ENCODE measurements at regions not wholly inside any gene's neighbourhood (a gene's known extent, or its start where the extent isn't known, plus 50 kb on each side); places are given as distances from the start of the nearest gene placed in this dataset.

- no peak for DNase-seq (ENCODE audit: low read depth)
Observed at GRCh38 chr5:93275376-93275775, 305.6 kb downstream of the NR2F1-AS1 start.

DNA sequence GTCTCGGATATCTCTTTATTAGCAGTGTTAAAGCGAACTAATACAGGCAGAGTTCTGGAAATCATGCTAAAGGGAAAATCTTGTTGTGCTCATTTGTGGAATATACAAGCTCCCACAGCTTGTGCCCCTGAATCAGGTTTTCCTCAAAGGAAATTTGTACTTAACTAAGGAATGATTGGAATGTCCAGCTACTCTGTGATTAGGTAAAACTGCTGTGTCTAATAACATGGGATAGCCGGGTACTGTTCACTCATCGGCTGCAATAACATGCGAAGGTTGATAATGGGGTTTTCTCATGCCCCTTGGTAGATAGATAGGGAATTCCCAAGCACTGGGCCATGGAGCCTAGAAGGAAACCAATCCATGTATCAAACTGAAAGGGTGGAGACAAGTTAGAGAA is 306.7 kb downstream of the NR2F1-AS1 start:
- DNase-seq (ENCODE audit: low read depth) = no peak

DNA sequence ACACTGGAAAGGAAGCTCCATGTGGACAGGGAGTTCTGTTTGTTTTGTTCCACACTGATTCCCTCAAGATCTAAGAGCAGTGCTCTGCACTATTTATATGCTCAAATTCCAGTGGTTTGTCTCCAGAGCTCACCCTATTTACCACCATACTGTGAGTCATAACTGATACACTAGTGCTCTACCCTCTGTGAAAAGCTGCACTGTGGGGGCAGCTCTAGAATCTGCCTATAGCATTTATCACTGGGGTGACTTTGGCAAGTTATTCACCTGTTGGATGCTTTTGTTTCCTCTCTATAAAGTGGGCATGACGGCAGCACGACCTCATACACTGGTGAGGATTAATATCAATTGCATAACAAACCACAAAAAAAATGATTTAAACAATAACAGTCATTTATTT is 307.8 kb downstream of the NR2F1-AS1 start:
- no peak for DNase-seq (ENCODE audit: low read depth)

- DNase-seq (ENCODE audit: low read depth) = no peak
Observed at GRCh38 chr5:93272108-93272507, 308.9 kb downstream of the NR2F1-AS1 start.

DNA sequence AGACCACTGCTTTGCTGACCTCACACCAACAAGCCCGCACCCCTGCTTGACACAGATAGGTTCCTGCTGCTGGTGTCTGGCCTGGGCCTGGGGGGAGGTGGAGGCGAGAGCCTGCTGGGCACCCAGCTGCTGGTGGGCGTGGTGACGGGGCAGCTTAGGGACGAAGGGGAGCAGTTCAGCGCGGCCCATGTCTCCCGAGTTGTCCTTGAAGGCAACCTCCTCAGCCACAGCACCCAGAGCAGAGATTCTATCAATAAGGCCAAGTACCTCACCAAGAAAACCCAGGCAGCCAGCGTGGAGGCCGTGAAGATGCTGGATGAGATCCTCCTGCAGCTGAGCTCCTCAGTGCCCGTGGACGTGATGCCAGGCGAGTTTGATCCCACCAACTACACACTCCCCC is 313.3 kb downstream of the NR2F1-AS1 start:
- DNase-seq (ENCODE audit: low read depth) = no peak

DNA sequence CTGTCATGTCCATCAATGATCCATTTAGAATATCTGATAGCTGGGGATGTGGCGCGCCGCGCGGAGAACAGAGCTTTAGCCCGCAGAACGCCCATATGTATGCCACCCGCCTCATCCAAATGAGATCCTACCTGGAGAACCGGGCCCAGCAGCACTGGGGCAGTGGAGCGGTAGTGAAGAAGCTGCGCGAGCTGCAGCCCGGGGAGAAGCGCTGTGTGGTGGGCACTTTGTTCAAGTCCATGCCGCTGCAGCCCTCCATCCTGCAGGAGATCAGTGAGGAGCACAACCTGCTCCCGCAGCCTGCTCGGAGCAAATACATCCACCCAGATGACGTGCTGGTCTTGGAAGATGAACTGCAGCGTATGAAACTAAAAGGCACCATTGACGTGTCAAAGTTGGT is 313.7 kb downstream of the NR2F1-AS1 start:
- DNase-seq (ENCODE audit: low read depth) = no peak

DNA sequence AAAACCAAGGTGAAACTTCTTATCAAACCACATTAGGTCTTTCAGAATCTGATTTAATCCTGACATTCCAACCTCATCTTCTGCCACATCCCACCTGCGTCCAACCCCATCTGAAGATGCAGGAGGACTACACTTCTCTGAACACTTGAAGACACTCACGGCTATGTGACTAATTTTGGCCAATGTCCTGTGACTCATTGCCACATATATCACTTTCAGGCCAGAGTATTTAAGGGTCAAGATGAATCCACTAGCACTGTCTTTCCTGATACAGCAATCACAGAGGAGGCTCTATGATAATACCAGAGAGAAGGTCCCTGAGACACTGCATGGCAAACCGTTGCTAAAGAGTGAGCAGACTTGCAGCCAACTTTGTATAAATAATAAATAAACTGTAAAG is 323.4 kb downstream of the NR2F1-AS1 start:
- DNase-seq (ENCODE audit: low read depth) = no peak

DNA sequence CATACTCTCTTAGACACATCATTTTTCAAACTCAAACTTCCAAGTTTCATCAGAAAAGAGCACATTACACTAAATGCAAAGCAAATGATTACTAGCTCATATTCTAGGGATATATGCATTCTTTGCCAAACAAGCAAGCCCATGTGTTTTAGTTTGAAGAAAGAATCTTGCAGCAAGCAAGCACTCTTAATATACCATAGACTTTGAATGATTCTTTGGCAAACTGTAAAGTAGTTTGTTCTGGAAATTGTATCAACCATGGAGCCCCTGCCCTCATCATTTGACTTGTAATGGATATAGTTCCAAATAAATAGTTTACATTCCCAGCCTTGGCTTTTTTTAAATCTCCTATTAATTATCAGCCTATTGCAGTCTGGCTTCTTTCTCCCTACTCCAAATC is 325.2 kb downstream of the NR2F1-AS1 start:
- DNase-seq (ENCODE audit: low read depth) = no peak

DNA sequence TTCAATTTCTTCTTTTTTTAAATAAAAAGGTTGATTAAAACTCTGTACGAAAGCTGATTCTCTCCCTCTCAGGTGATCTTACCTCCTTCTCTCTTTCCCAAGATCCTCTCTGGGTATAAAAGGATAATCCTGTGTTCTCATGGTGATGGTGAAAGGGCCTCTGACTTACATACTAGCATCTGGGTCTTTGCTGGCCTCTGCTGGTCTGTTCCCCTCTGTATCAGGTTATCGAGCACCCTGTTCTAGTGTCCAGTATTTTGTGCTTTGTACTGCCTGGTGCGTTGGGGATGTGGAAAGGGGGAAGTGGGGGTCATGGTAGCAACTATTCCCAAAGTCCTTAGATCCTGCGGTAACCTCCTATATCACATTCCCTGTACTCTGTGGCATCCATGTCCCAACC is 328.9 kb downstream of the NR2F1-AS1 start:
- DNase-seq (ENCODE audit: low read depth) = no peak

DNA sequence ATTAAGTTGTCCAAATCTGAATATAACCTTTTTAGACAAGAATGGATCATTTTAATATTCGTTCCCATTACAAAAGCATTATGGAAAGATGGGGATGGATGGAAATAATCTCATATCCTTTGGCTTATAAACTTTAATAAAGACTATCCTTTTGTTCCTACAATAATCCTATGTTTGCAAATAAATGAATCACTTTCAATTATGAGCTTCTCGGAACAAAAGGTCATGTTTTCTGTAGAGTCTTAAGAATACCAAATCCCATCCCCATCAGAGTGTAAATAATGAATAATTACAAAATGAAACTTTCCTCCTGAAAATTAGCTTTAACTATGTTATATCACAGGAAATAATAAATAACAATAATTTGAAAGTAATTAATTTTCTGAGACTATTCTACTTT is 329.7 kb downstream of the NR2F1-AS1 start:
- DNase-seq (ENCODE audit: low read depth) = no peak

DNA sequence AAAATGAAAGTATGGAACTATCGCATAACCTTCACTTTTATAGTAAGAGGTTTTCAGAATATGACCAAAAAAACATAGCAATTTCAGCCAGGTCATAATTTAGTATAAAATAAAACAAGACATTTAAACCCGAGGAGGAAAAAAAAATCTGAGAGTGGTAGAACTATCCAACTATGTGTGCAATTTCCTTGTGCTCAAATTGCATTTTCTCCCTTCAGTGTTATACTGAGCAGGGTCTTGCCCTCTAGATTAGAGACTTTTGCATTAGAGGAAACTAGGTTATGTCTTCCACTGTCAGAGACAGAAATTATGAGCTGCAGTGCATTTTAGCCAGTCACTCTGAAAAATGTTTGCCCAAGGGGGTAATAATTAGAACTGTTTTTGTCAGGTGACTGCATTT is 330.6 kb downstream of the NR2F1-AS1 start:
- no peak for DNase-seq (ENCODE audit: low read depth)

DNA sequence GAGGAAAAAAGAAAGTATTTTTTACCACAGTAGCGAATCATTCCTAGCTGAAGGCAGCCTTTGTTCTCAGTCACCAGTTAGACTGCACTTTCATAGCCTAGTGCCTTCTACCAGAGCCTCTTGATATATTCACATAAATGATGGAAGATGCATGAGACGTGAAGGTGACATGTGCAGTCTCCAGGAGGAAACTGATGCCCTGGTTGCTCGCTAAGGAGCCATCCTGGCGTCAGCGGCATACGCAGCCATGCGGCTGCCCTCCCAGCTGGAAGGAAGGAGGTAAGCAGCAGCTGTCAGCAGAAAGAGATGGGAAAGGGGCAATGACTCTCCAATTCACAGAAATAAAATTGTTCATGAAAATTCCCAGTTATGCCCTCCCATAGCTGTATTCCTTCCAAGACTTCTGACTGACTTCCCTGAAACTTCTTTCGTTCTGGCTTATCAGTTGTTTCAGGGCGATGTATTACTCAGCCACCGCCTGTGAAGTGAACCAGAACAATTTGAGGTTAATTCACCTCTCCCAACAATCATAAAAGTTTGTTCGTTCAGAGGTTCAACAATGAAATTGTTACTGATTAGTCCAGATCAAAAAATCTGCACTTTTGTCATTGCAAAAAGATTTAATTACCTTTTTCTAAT is 331.2 kb downstream of the NR2F1-AS1 start:
- DNase-seq (ENCODE audit: low read depth) = no peak

- no peak for DNase-seq (ENCODE audit: low read depth)
Observed at GRCh38 chr5:93247105-93247504, 333.9 kb downstream of the NR2F1-AS1 start.

DNA sequence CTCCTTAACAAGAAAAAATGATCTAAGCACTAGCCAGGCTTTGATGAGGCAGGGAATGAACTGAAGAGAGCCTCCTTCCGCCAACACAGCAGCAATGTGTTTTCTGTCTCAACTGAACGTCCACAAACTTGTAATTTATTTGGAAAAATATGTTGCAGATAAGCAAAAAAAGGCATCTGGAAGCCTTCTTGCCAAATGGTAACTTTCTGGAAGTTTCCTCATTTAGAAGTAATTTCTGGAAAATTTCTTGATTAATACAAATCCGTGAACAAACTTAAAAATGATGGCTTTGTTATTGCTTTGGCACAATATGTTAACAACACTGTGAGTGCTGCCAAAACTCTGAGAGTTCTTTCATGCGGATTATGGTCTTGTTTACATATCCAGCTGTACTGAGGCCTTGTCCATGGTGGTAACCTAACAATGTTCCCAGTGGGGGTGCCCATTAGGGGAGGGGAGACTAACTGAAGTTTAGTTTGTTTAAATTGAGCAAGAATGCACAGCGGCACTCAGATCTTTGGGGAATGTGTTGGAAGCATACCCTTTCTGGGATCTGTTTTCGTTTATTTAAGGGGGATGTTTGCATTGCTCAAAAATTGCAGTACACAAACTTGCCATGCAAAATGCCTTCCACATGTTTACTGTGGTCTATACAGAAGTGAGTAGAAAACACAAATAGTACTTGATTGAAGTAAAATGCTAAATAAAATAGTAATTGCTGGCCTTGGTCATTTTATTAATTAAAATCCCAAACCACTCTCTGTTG is 334.7 kb downstream of the NR2F1-AS1 start:
- DNase-seq (ENCODE audit: low read depth) = no peak

DNA sequence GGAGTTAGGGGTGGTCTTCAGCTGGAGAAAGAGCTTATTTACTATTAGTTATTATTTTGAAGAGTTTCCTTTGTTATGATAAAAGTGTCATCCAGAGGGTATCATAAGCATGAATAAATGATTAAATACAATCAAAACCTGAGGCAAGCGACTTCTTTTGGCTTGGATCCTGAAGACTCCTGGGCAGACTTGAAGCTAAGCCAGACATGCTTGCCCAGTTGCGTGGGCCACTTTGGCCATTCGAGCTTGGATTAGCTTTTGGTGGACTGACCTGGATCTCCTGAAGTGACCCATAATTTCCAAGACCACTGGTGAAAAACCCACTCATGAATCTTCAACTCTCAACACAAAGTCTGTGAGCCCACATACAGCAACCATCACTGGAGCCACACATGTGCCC is 335.8 kb downstream of the NR2F1-AS1 start:
- no peak for DNase-seq (ENCODE audit: low read depth)

GRCh38 chr5:93243481-93243880 is 337.5 kb downstream of the NR2F1-AS1 start:
- DNase-seq (ENCODE audit: low read depth) = no peak

DNA sequence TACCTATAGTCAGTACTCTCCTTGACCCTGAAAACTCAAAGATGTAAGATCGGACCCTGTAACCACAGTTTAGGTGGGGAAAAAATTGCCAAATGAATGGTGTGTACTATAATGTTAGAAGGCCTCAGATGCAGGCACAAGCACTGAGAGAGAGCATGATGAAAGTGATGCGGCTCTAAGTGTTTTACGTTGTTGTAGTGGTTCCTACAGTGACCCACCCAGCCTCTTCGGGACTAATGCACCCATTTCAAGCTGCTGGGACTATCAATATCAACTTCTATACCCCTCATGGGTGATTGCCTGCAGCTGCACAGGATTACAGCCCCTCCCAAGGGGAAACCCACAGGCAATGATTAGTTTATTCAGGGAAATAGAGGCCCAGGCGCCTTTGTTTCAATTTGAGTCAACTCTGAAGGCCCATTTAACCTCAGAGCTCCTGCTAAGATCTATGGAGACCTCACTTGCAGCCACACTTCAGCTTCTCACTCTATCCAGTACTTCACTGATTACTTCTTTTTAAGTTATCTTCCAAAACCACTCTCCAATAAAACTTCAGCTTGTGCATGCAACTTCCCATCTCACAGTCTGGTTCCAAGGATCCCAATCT is 340.7 kb downstream of the NR2F1-AS1 start:
- DNase-seq (ENCODE audit: low read depth) = no peak

GRCh38 chr5:93236807-93237421 is 344.1 kb downstream of the NR2F1-AS1 start:
- no peak for DNase-seq (ENCODE audit: low read depth)

DNA sequence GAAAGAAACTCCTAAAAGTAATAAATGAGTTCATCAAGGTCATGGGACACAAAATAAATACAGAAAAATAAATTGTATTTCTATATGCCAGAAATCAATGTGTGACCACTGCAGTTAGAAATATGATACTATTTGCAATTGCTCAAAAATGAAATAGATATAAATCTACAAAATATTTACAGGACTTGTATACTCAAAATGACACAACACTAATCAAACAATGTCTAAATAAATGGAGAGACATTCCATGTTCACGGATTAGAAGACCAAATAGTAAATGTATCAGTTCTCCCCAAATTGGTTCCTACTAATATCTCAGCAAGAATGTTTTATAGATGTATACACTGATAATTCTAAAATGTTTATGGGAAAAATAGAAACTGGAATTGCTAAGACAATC is 345.3 kb downstream of the NR2F1-AS1 start:
- no peak for DNase-seq (ENCODE audit: low read depth)

DNA sequence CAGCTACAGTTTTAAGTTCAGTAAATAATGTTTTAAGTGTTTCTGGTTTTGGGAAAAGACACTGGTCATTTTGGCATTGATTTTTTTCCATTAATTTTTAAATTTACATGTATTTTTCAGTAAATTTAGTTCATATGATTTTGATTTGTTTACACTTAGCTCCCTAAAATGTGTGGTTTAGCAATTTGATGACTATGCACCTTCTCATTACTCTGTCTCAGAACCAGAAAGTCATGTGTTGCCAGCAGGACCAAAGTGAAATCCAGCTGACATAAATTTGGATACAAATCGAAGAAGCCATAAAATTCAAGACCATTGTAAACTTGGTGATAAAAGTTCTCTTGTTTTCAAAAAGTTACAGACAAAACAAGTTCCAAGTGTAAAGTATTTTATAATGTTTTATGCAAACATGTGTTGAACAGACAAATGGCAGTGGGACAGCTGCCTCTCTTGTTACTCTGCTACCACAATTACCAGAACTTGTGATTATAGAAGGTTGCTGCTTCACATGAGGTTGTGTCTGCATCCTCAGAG is 354.8 kb downstream of the NR2F1-AS1 start:
- DNase-seq (ENCODE audit: low read depth) = no peak

GRCh38 chr5:93225748-93226147 is 355.3 kb downstream of the NR2F1-AS1 start:
- DNase-seq (ENCODE audit: low read depth) = no peak

GRCh38 chr5:93224624-93225023 is 356.4 kb downstream of the NR2F1-AS1 start:
- no peak for DNase-seq (ENCODE audit: low read depth)

DNA sequence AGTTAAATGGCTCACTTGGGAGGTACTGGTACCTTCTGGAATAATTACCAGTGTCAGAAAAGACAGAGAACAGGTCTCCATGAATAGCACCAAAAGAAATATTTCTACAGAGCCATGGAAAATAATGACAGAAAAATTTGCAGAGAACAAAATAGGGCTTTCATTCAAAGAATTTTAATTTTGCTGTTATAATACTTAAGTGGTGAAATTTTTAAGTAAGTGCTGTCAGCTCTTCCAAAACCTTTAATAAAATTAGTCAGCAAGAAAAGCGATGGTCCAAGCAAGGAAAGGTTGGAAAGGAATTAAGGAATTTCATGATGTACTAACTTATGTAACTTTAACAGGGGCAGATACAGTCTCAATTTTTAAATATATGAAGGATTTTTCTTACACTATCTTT is 359.2 kb downstream of the NR2F1-AS1 start:
- no peak for DNase-seq (ENCODE audit: low read depth)
